GM18951 (cell line): ENCODE measurements at regions not wholly inside any gene's neighbourhood (a gene's known extent, or its start where the extent isn't known, plus 50 kb on each side); places are given as distances from the start of the nearest gene placed in this dataset.

Source experiments
- POLR2A ChIP-seq: IDR thresholded peaks from 4 replicates; pipeline ENCODE4 v1.6.1; 2011; ENCODE audit warnings: mild to moderate bottlenecking; ENCODE audit not compliant: insufficient read length, insufficient read depth; ENCODE audit errors: extremely low read depth
- in situ Hi-C: fragments of 300-500 bp; cut with MboI; formaldehyde crosslinking; loops from one replicate; pipeline ENCODE4 v1.12.0; 2022; ENCODE audit warnings: low sequenced_read_pairs, mixed read lengths, inconsistent platforms; ENCODE audit not compliant: unreplicated experiment

DNA sequence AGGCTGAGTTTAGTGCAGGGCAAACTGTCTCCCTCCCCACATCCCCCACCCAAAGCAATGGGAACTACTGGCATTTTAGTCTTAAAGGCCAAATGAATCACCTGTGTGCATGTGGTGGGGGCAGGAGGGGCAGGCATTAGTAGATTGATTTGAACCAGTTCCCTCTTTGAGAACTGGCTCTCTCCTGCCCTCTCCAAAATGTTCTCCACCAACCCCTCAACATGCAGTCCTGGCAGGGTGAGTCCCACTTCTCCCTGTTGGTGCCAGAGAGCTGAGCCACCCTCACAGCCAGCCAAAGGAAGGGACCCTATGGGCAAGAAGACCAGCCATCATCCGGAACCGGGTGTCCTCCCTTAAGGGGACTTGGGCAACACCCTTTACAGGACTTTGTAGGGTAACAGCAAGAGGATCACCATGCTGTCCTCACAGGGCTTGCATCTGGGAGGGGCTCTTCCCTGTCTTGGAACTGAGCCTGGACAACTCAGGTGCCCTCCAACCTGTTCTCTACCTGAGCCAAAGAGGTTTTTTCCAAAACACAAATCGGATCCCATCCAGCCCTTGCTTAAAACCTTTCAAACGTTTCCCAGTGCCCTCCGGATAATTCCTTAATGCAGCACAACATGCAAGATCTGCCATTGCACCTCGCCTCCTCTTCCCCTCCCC lies 80.6 kb downstream of the MRPL14 start:
- in situ Hi-C loops, result no loop called here
- TF ChIP-seq POLR2A, result no peak

DNA sequence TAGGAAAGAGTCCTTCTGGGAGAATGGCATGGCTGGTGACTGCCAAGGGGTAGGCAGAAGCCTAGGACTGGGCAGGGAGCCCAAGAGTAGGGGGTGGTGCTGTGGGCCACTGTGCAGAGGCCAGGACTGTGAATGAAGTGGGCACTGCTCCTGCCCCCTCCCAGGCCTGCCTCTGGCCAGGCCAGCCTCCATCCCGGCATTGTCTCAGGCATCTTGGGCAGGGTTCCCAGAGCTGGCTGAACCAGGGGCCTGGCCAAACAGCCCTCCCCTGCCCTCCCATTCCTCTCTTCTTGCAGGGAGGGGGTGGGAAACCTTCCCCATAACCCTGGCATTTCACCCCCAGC lies 81.6 kb downstream of the MRPL14 start:
- no peak for TF ChIP-seq POLR2A
- in situ Hi-C loops, result no loop called here

GRCh38 chr6:44044940-44045671 lies 82.1 kb downstream of the MRPL14 start:
- TF ChIP-seq POLR2A, result no peak
- in situ Hi-C loops, result no loop called here

GRCh38 chr6:44044154-44044539 lies 83.1 kb downstream of the MRPL14 start:
- TF ChIP-seq POLR2A, result no peak
- in situ Hi-C loops, result no loop called here

DNA sequence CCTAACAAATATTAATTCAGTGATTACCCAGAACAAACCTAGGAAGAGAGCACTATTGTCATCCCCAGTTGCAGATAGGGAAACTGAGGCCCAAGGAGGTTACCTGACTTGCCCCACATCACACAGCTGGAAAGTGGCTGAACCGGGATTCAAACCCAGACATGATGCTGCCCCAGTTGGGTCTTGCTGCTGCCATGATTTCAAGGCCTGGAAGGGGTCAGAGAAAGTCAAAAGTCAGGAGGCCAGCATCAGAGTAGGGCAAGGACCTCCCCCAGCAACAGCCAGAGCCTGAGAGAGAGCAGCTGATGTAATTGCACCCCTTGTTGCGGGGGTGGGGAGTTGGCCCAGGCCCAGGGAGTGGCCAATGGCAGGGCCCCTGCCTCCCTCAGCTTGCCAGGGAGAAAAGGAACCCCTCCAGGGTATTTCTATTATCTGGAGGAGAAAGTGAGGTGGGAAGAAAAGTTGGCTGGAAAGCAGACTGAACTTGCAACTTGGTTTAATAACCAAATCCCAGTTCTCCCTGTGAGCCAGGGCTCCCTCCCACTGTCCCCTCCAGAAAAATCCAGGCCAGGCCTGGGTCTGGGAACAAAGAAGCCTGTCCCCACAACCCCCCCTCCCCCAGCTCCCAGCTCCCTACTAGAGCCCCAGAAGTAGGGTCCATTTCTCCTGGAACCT lies 83.6 kb downstream of the MRPL14 start:
- in situ Hi-C loops, result no loop called here
- no peak for TF ChIP-seq POLR2A

GRCh38 chr6:44042989-44043478 lies 84.2 kb downstream of the MRPL14 start:
- in situ Hi-C loops, result no loop called here
- no peak for TF ChIP-seq POLR2A

DNA sequence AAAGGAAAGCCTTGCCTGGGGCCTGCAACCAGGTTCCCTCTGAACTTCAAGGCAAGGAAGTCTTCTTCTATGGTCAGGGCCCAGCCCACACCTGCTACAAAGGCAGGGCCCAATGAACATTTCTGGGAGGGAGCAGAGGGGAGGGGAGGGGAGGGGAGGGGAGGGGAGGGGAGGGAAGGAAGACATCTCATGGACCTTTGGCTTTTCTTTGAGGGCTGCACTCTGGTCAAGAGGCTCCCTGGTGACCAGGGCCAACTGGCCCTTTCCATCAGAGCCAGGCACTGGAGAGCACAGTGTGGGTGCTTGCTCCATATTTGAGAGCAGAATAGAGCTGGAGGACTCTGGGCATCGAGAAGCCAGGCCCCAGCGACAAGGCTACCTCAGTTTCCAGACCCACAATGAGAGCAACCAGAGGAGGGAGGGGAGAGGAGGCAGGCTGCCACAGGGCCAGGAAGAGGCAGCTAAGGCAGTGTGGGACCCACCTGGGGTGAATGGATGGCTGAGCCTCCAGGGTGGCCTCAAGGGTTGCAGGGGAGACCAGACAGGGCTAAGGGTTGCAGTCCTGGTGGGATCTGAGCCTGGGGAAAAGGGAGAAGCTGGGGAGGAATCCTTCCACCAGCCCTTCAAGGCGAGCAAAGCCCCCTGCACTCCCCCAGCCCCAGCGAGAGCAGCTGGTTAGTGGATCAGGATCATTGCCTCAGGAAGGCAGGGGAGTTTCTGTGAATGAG lies 84.8 kb downstream of the MRPL14 start:
- in situ Hi-C loops, result no loop called here
- TF ChIP-seq POLR2A, result no peak

GRCh38 chr6:44041461-44042260 lies 85.6 kb downstream of the MRPL14 start:
- in situ Hi-C loops, result no loop called here
- no peak for TF ChIP-seq POLR2A

DNA sequence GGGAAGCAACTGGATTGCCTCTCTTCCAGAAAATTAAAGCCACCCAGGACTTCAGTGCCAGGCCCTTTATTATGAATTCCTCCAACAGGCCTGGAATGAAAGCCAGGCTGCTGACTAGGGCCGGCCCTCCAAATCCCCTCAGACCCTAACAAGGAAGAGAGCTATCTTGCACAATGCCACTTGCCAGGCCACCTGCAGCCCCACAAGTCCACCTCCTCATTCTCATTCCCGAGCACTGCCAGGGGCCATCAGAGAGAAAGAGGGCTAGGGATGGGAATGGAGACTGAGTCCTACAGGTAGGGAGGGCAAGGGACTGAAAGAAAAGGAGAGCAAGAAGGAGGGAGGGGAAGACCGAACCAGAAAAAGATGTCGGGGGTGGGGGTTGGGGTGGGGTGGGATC lies 86.5 kb downstream of the MRPL14 start:
- in situ Hi-C loops, result no loop called here
- no peak for TF ChIP-seq POLR2A

DNA sequence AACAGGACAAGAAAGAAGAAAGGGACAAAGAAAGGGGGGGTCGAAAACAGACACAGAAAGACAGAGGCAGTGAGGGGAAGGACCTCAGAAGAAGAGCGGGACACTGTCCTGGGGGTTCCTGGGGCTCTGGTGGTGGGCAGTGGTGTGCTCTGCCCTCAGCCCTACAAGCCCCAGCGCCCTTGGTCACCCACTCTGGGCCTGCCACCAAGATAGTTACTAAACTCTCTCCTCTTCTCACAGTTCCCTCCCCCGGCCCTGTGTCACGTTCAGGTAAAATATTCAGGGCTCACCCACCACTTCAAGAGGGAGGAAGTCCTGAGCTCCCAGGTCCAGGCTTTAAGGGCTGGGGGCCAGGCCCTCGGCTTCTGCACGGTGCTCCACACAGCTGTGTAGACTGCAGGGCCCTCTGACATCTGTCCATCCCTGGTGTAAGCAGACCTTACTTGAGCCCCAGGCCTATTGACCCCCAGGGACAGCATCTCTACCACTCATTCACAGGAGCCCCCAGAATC lies 87.4 kb downstream of the MRPL14 start:
- in situ Hi-C loops, result no loop called here

GRCh38 chr6:44039191-44039719 lies 88.0 kb downstream of the MRPL14 start:
- in situ Hi-C loops, result no loop called here
- TF ChIP-seq POLR2A, result no peak

More for the DNA sequence above, 87.4 kb downstream of the MRPL14 start:
- no peak for TF ChIP-seq POLR2A

DNA sequence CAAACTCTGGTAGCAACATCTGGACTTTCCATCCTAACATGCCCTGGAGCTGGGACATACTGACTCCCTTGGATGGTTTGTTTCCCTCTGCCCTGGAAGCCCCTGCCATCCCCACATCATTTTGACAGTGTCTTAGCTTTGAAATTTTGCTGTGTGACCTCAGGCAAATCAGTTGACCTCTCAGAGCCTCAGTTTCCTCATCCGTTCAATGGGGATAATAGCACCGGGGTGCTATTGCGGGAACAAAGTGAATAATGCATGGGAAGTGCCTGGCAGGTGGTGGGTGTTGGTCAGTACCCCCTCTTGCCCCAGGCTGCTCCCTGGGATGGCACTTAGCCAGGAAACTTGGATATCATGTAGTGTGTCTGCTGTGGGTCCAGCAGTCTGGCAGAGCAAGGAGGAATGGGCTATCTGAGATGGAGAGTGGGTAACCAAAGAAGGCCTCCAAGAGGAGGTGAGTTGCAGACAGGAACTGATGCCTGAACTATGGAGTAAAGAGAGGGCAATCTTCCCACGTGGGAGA lies 88.6 kb downstream of the MRPL14 start:
- TF ChIP-seq POLR2A, result no peak
- in situ Hi-C loops, result no loop called here
